OCI-LY3 (cell line): ENCODE measurements at regions not wholly inside any gene's neighbourhood (a gene's known extent, or its start where the extent isn't known, plus 50 kb on each side); places are given as distances from the start of the nearest gene placed in this dataset.
A peak's percentile ranks its signal among the peaks of the same experiment; 100 is the strongest.

ENCODE experiments used
- H2AFZ ChIP-seq: fragments of 200-600, 300-600 bp; shearing (Covaris generic); 2 replicates; pipeline ENCODE4 v1.6.0; 2014; ENCODE audit warnings: antibody characterized with exemption, low read depth, low read length
- H3K27ac ChIP-seq: fragments of 200-600, 300-600 bp; sonication (generic); 2 replicates; pipeline ENCODE4 v1.5.1; 2014; ENCODE audit warnings: mild to moderate bottlenecking, low read length, moderate library complexity, mixed read lengths
- H3K27me3 ChIP-seq: fragments of 200-600, 300-600 bp; sonication (generic); 2 replicates; pipeline ENCODE4 v1.6.1; 2014; ENCODE audit warnings: low read depth, low read length, mixed read lengths
- H3K36me3 ChIP-seq: fragments of 200-600, 300-600 bp; sonication (generic); replicated peaks from 2 replicates; pipeline ENCODE3; 2014; ENCODE audit warnings: low read depth, low read length, mixed read lengths
- H3K4me1 ChIP-seq: fragments of 300-600, 200-600 bp; sonication (generic); 2 replicates; pipeline ENCODE4 v1.6.1; 2014; ENCODE audit warnings: low read length, mixed read lengths
- H3K4me2 ChIP-seq: fragments of 200-600, 300-600 bp; sonication (generic); 2 replicates; pipeline ENCODE4 v1.6.1; 2014; ENCODE audit warnings: low read length, mixed read lengths
- H3K4me3 ChIP-seq: fragments of 300-600, 200-600 bp; sonication (generic); 2 replicates; pipeline ENCODE4 v1.5.1; 2014; ENCODE audit warnings: antibody characterized with exemption, mild to moderate bottlenecking, low read length, moderate library complexity
- H3K79me2 ChIP-seq: fragments of 300-600, 200-600 bp; shearing (Covaris generic); 2 replicates; pipeline ENCODE4 v1.6.1; 2014; ENCODE audit warnings: mild to moderate bottlenecking, low read length, mixed read lengths
- H3K9ac ChIP-seq: fragments of 300-600, 200-600 bp; shearing (Covaris generic); 2 replicates; pipeline ENCODE4 v1.6.0; 2014; ENCODE audit warnings: mild to moderate bottlenecking, low read length, moderate library complexity
- H3K9me3 ChIP-seq: fragments of 200-600, 300-600 bp; shearing (Covaris generic); 2 replicates; pipeline ENCODE4 v1.6.1; 2014; ENCODE audit warnings: low read length, mixed read lengths; ENCODE audit not compliant: insufficient read depth
- H4K20me1 ChIP-seq: fragments of 200-600, 300-600 bp; sonication (generic); 2 replicates; pipeline ENCODE4 v1.6.1; 2016; ENCODE audit warnings: low read length, mixed read lengths; ENCODE audit not compliant: insufficient read depth
- CTCF ChIP-seq: fragments of 200-600, 300-600 bp; sonication (generic); IDR thresholded peaks from 2 replicates; pipeline ENCODE4 v1.5.1; 2014; ENCODE audit warnings: antibody characterized with exemption, low read length, low read depth
- EZH2phosphoT487 ChIP-seq: fragments of 200-600 bp; shearing (Covaris generic); IDR thresholded peaks from 2 replicates; pipeline ENCODE4 v1.6.1; 2018; ENCODE audit warnings: antibody characterized with exemption, mixed run types, low read depth

- Histone ChIP-seq H3K27me3 (no peaks in the 10 kb centered on the region), H3K4me3 (no peak overlapping the region), H2AFZ (0 out of 2 replicates have a peak overlapping the region, but pooled peaks have one; percentile 4), H3K4me2 (no peak overlapping the region), H4K20me1 (no peaks in the 10 kb centered on the region), H3K9me3 (no peaks in the 10 kb centered on the region), H3K79me2 (no peaks in the 10 kb centered on the region), H3K36me3 (no peaks in the 10 kb centered on the region), H3K4me1 (no peaks in the 10 kb centered on the region), H3K27ac (no peak overlapping the region), H3K9ac (no peak overlapping the region)
- no peak for TF ChIP-seq EZH2phosphoT487
- TF ChIP-seq CTCF: peak; percentile 43
Measured at GRCh38 chr16:61148930-61149329, 887.3 kb downstream of the CDH8 start.

- Histone ChIP-seq H3K27ac (no peak overlapping the region), H3K9me3 (no peaks in the 10 kb centered on the region), H3K27me3 (no peaks in the 10 kb centered on the region), H4K20me1 (no peaks in the 10 kb centered on the region), H3K79me2 (no peaks in the 10 kb centered on the region), H3K4me2 (no peak overlapping the region), H3K36me3 (no peaks in the 10 kb centered on the region), H3K4me3 (no peak overlapping the region), H3K4me1 (no peaks in the 10 kb centered on the region), H2AFZ (no peak overlapping the region), H3K9ac (no peak overlapping the region)
- no peak for TF ChIP-seq EZH2phosphoT487
- no peak for TF ChIP-seq CTCF
Measured at GRCh38 chr16:61146429-61146828, 889.8 kb downstream of the CDH8 start.

- Histone ChIP-seq H3K4me3 (no peak overlapping the region), H3K4me2 (no peak overlapping the region), H3K9me3 (no peaks in the 10 kb centered on the region), H3K79me2 (no peaks in the 10 kb centered on the region), H4K20me1 (no peaks in the 10 kb centered on the region), H2AFZ (no peak overlapping the region), H3K4me1 (no peaks in the 10 kb centered on the region), H3K27me3 (no peaks in the 10 kb centered on the region), H3K36me3 (no peaks in the 10 kb centered on the region), H3K9ac (no peak overlapping the region), H3K27ac (no peak overlapping the region)
- TF ChIP-seq CTCF (no peak), EZH2phosphoT487 (no peak)
Measured at GRCh38 chr16:61131447-61131846, 904.8 kb downstream of the CDH8 start.

GRCh38 chr16:61128545-61129323 lies 907.5 kb downstream of the CDH8 start:
- H3K4me1 ChIP-seq: no peaks in the 10 kb centered on the region
- no peaks in the 10 kb centered on the region for H3K79me2 ChIP-seq
- H3K4me2 ChIP-seq: no peak overlapping the region
- H3K9ac ChIP-seq: no peak overlapping the region
- no peak overlapping the region for H2AFZ ChIP-seq
- no peak overlapping the region for H3K27ac ChIP-seq
- no peaks in the 10 kb centered on the region for H4K20me1 ChIP-seq
- H3K9me3 ChIP-seq: no peaks in the 10 kb centered on the region
- H3K36me3 ChIP-seq: no peaks in the 10 kb centered on the region
- no peak overlapping the region for H3K4me3 ChIP-seq
- no peaks in the 10 kb centered on the region for H3K27me3 ChIP-seq
- TF ChIP-seq CTCF (no peak), EZH2phosphoT487 (no peak)
